H1 (cell line): ENCODE measurements at regions not wholly inside any gene's neighbourhood (a gene's known extent, or its start where the extent isn't known, plus 50 kb on each side); places are given as distances from the start of the nearest gene placed in this dataset.

ENCODE experiments used
- CTCF ChIA-PET: fragments of 300-600 bp; sonication (Branson Sonifier 250); formaldehyde crosslinking; loops from one replicate; lab custom pipeline; 2021; ENCODE audit not compliant: partially characterized antibody; lab: Charles Lee
- POLR2A ChIA-PET: fragments of 300-600 bp; sonication (Branson Sonifier 250); formaldehyde crosslinking; loops from one replicate; lab custom pipeline; 2021; ENCODE audit warnings: inconsistent platforms; ENCODE audit not compliant: partially characterized antibody; lab: Charles Lee
- DNase-seq, 2 experiments: peaks; one replicate each; pipeline versions ENCODE4 v3.0.0 to v3.0.0-alpha.2; 2010 to 2022; ENCODE audit warnings: low spot score in 2 of 2, low read depth in 1 of 2, mixed read lengths in 1 of 2
- FAIRE-seq: peaks from 2 replicates; lab custom pipeline; 2011; peaks lifted over from hg19 to GRCh38; lab: Jason Lieb, UNC
- H2AFZ ChIP-seq: 2 replicates; pipeline ENCODE4 v1.8.1; 2012; ENCODE audit warnings: low read length, inconsistent platforms
- H2AK5ac ChIP-seq: 2 replicates; pipeline ENCODE4 v1.6.1; 2013; ENCODE audit warnings: low read depth, low read length
- H2BK120ac ChIP-seq: replicated peaks from 2 replicates; pipeline ENCODE3; 2013; ENCODE audit warnings: low read depth, low read length, inconsistent platforms
- H2BK12ac ChIP-seq: 2 replicates; pipeline ENCODE4 v1.6.1; 2013; ENCODE audit warnings: low read depth, low read length
- H2BK15ac ChIP-seq: 2 replicates; pipeline ENCODE4 v1.6.1; 2013; ENCODE audit warnings: low read length
- H2BK20ac ChIP-seq: 2 replicates; pipeline ENCODE4 v1.6.1; 2013; ENCODE audit warnings: low read length
- H2BK5ac ChIP-seq: 2 replicates; pipeline ENCODE4 v1.6.1; 2013; ENCODE audit warnings: low read depth, low read length
- H3K14ac ChIP-seq: 2 replicates; pipeline ENCODE4 v1.6.1; 2013; ENCODE audit warnings: inconsistent platforms; ENCODE audit not compliant: insufficient read length
- H3K18ac ChIP-seq: 2 replicates; pipeline ENCODE4 v1.6.1; 2013; ENCODE audit warnings: low read length; ENCODE audit errors: extremely low read depth
- H3K23ac ChIP-seq: 2 replicates; pipeline ENCODE4 v1.6.1; 2013; ENCODE audit warnings: inconsistent platforms; ENCODE audit not compliant: insufficient read length
- H3K23me2 ChIP-seq: 2 replicates; pipeline ENCODE4 v1.6.1; 2013; ENCODE audit warnings: low read depth, low read length
- H3K27ac ChIP-seq: 2 replicates; pipeline ENCODE4 v1.6.1; 2011; ENCODE audit warnings: low read depth, low read length, inconsistent platforms
- H3K27me3 ChIP-seq, 4 experiments: replicated peaks in 1 of 4; 1 replicate in 1 of 4; 2 replicates in 3 of 4; pipeline versions ENCODE4 v1.6.1 to v1.8.1; 2011 to 2013; ENCODE audit warnings: low read length in 3 of 4, mild to moderate bottlenecking in 3 of 4, inconsistent platforms in 2 of 4, mixed read lengths in 2 of 4, moderate library complexity in 1 of 4; ENCODE audit not compliant: control insufficient read depth in 3 of 4, insufficient read depth in 3 of 4; ENCODE audit errors: extremely low read depth in 1 of 4
- H3K36me3 ChIP-seq, 4 experiments: 2 replicates each; pipeline versions ENCODE4 v1.6.1 to v1.8.1; 2011 to 2013; ENCODE audit warnings: mild to moderate bottlenecking in 4 of 4, low read length in 3 of 4, moderate library complexity in 2 of 4, control low read depth in 1 of 4, inconsistent platforms in 1 of 4; ENCODE audit not compliant: insufficient read depth in 4 of 4, control insufficient read depth in 2 of 4
- H3K4ac ChIP-seq: replicated peaks from 2 replicates; pipeline ENCODE3; 2013; ENCODE audit warnings: low read length, low read depth, mixed read lengths, inconsistent platforms; ENCODE audit not compliant: insufficient read length
- H3K4me1 ChIP-seq, 4 experiments: replicated peaks in 1 of 4; 1 replicate in 1 of 4; 2 replicates in 3 of 4; pipeline versions ENCODE4 v1.6.1 to v1.8.1; 2011 to 2013; ENCODE audit warnings: low read length in 3 of 4, inconsistent platforms in 2 of 4, mixed read lengths in 1 of 4; ENCODE audit not compliant: insufficient read depth in 4 of 4, control insufficient read depth in 3 of 4
- H3K4me2 ChIP-seq, 2 experiments: 2 replicates each; pipeline versions ENCODE4 v1.6.1 to v1.8.1; 2011 to 2013; ENCODE audit warnings: low read depth in 2 of 2, low read length in 2 of 2, control low read depth in 1 of 2, inconsistent platforms in 1 of 2, mild to moderate bottlenecking in 1 of 2; ENCODE audit not compliant: insufficient read depth in 1 of 2
- H3K4me3 ChIP-seq, 4 experiments: fragments of 200-600, 300-600 bp in 1 of 4; sonication (generic), shearing (Covaris generic), sonication (Bioruptor Twin) in 1 of 4; 2 replicates each; pipeline versions ENCODE4 v1.5.1 to v1.8.1; 2011 to 2016; ENCODE audit warnings: low read length in 4 of 4, low read depth in 3 of 4, control low read depth in 2 of 4, inconsistent platforms in 2 of 4, mild to moderate bottlenecking in 2 of 4, mixed read lengths in 1 of 4, moderate library complexity in 1 of 4; ENCODE audit not compliant: insufficient read depth in 2 of 4; ENCODE audit errors: extremely low read depth in 1 of 4
- H3K56ac ChIP-seq: replicated peaks from 2 replicates; pipeline ENCODE3; 2013; ENCODE audit warnings: low read depth, mild to moderate bottlenecking, mixed read lengths, low read length, inconsistent platforms; ENCODE audit not compliant: insufficient read length
- H3K79me1 ChIP-seq: 2 replicates; pipeline ENCODE4 v1.6.1; 2013; ENCODE audit warnings: low read depth, low read length, control low read depth
- H3K79me2 ChIP-seq, 2 experiments: 2 replicates each; pipeline versions ENCODE4 v1.6.1 to v1.8.1; 2012 to 2013; ENCODE audit warnings: low read length in 2 of 2, mild to moderate bottlenecking in 2 of 2, inconsistent platforms in 1 of 2; ENCODE audit not compliant: insufficient read depth in 2 of 2, control insufficient read depth in 1 of 2
- H3K9ac ChIP-seq, 4 experiments: replicated peaks in 1 of 4; 1 replicate in 1 of 4; 2 replicates in 3 of 4; pipeline versions ENCODE4 v1.6.1 to v1.8.1; 2011 to 2013; ENCODE audit warnings: low read depth in 3 of 4, low read length in 3 of 4, control low read depth in 2 of 4, mild to moderate bottlenecking in 2 of 4, moderate library complexity in 2 of 4, inconsistent platforms in 1 of 4; ENCODE audit errors: extremely low read depth in 1 of 4
- H3K9me3 ChIP-seq, 2 experiments: 2 replicates each; pipeline versions ENCODE4 v1.6.1 to v1.8.1; 2012 to 2013; ENCODE audit warnings: mild to moderate bottlenecking in 2 of 2, moderate library complexity in 2 of 2, control low read depth in 1 of 2, inconsistent platforms in 1 of 2, low read depth in 1 of 2, low read length in 1 of 2, mixed read lengths in 1 of 2; ENCODE audit not compliant: insufficient read depth in 2 of 2
- H4K20me1 ChIP-seq, 2 experiments: replicated peaks in 1 of 2; 2 replicates each; pipeline versions ENCODE3 to v1.8.1; 2011 to 2013; ENCODE audit warnings: inconsistent platforms in 2 of 2, low read length in 2 of 2, mild to moderate bottlenecking in 1 of 2; ENCODE audit not compliant: insufficient read depth in 2 of 2, control insufficient read depth in 1 of 2
- H4K5ac ChIP-seq: 2 replicates; pipeline ENCODE4 v1.6.1; 2013; ENCODE audit warnings: low read length, low read depth, mixed read lengths, inconsistent platforms; ENCODE audit not compliant: insufficient read length
- H4K8ac ChIP-seq: 2 replicates; pipeline ENCODE4 v1.8.0; 2013; ENCODE audit warnings: mild to moderate bottlenecking, moderate library complexity, low read length, inconsistent platforms; ENCODE audit not compliant: insufficient read depth; ENCODE audit errors: extremely low read depth
- H4K91ac ChIP-seq: replicated peaks from 2 replicates; pipeline ENCODE3; 2013; ENCODE audit warnings: low read length, mixed read lengths, inconsistent platforms; ENCODE audit not compliant: insufficient read length
- ATF2 ChIP-seq: IDR thresholded peaks from 2 replicates; pipeline ENCODE4 v1.6.1; 2012; ENCODE audit warnings: low read length, inconsistent platforms
- CBX8 ChIP-seq: fragments of 300-800, 300-1000 bp; sonication (generic); IDR thresholded peaks from 2 replicates; pipeline ENCODE4 v1.7.1; 2016; ENCODE audit warnings: low read depth, low read length, borderline replicate concordance
- EGR1 ChIP-seq: IDR thresholded peaks from 2 replicates; pipeline ENCODE4 v1.6.1; 2011; ENCODE audit warnings: low read depth, low read length, borderline replicate concordance
- GTF2F1 ChIP-seq: IDR thresholded peaks from 2 replicates; pipeline ENCODE4 v1.6.1; 2012; ENCODE audit warnings: low read depth, low read length, improper control_type of control experiment, borderline replicate concordance
- POU5F1 ChIP-seq: IDR thresholded peaks from 2 replicates; pipeline ENCODE4 v1.6.1; 2011; ENCODE audit warnings: low read depth, mild to moderate bottlenecking, low read length, moderate library complexity
- SP1 ChIP-seq: IDR thresholded peaks from 2 replicates; pipeline ENCODE4 v1.6.1; 2011; ENCODE audit warnings: low read depth, low read length
- WGBS, 2 experiments: shearing (Covaris generic) in 1 of 2; methylation state at CpG; one replicate each; pipeline versions ENCODE4 v1.1.6 to v1.1.7; 2013 to 2015; ENCODE audit warnings: low lambda C conversion rate in 2 of 2, mixed read lengths in 2 of 2, inconsistent platforms in 1 of 2, low coverage in 1 of 2, missing lambda C conversion rate in 1 of 2; ENCODE audit not compliant: insufficient replicate concordance in 2 of 2, insufficient coverage in 1 of 2, insufficient read length in 1 of 2; ENCODE audit errors: extremely low coverage in 1 of 2, missing lambda C conversion rate in 1 of 2; 5-methylcytosine and 5-hydroxymethylcytosine counted together

GRCh38 chr5:125257057-125257972 is 510.9 kb upstream of the ZNF608 start:
- no peak overlapping the region for H3K27ac ChIP-seq
- DNase-seq, result no peak

More at GRCh38 chr5:125257057-125257972, 510.9 kb upstream of the ZNF608 start:
- Histone ChIP-seq H3K79me2 (no peaks in the 10 kb centered on the region), H3K79me1 (no peaks in the 10 kb centered on the region), H2AK5ac (no peak overlapping the region), H3K18ac (no peak overlapping the region), H2BK120ac (no peak overlapping the region), H2BK15ac (no peak overlapping the region), H2AFZ (peak overlapping the region; percentile 56; the same call in 1 of the 2 replicates), H3K9ac (no peak overlapping the region), H3K14ac (no peak overlapping the region), H3K4ac (no peak overlapping the region), H4K20me1 (no peaks in the 10 kb centered on the region), H3K56ac (no peak overlapping the region), H3K23me2 (no peaks in the 10 kb centered on the region; the same call in 1 of the 2 replicates), H3K4me1 (no peaks in the 10 kb centered on the region), H3K4me3 (no peak overlapping the region), H3K4me2 (no peak overlapping the region), H2BK12ac (no peak overlapping the region), H3K23ac (no peak overlapping the region), H3K9me3 (peaks cover 19 to 27% of the 10 kb centered on the region in 2 experiments), H3K36me3 (peaks cover 0 to 9% (median 0%) of the 10 kb centered on the region in 4 experiments; a peak in 2 of 8 replicates), H3K27me3 (no peaks in the 10 kb centered on the region), H2BK20ac (no peak overlapping the region), H4K8ac (no peak overlapping the region), H4K5ac (no peak overlapping the region), H2BK5ac (no peak overlapping the region), H4K91ac (no peak overlapping the region)
- TF ChIP-seq EGR1, result no peak
- TF ChIP-seq ATF2, result no peak
- no peak for TF ChIP-seq GTF2F1
- TF ChIP-seq SP1, result no peak
- no peak for TF ChIP-seq CBX8
- no peak for TF ChIP-seq POU5F1
- CTCF ChIA-PET, result interaction anchor here (0.6 to 0.7 kb wide), 2 partner anchors 625 to 969 kb away, joined by 3 read pairs; no protein-coding TSS in a partner anchor
- no peak for FAIRE-seq
- POLR2A ChIA-PET, result no interaction called here
- WGBS, 2 experiments, result 75% methylated on average over 4 of the region's 4 CpGs; no CpG with 5 or more reads in 1 of the 2 experiments
